ENCODE measurements at regions not wholly inside any gene's neighbourhood (a gene's known extent, or its start where the extent isn't known, plus 50 kb on each side); places are given as distances from the start of the nearest gene placed in this dataset.

- Mint-ChIP-seq H3K4me1 (peaks cover 0 to 2% of the 10 kb centered on the region in 2 experiments; a peak in 2 of 4 replicates), H3K9me3 (no peaks in the 10 kb centered on the region), H3K27ac (no peak overlapping the region), H3K27me3 (ENCODE audit: low read depth) (no peaks in the 10 kb centered on the region), H3K36me3 (ENCODE audit: insufficient read depth in 1 of 3, low read depth in 3 of 3) (no peaks in the 10 kb centered on the region), H3K4me3 (no peak overlapping the region)
- no peak overlapping the region for H4K91ac ChIP-seq (ENCODE audit: insufficient read length, low read depth, low read length)
- no peak overlapping the region for H2BK12ac ChIP-seq (ENCODE audit: insufficient read length, low read depth, low read length)
- H3K4me1 ChIP-seq (ENCODE audit: insufficient read depth, low read length) = no peaks in the 10 kb centered on the region; the same call in 1 of the 2 replicates
- no peak overlapping the region for H3K4ac ChIP-seq (ENCODE audit: low read depth, low read length)
- no peak overlapping the region for H2AFZ ChIP-seq (ENCODE audit: low read length)
- no peak overlapping the region for H4K5ac ChIP-seq (ENCODE audit: insufficient read length, low read depth, low read length)
- no peak for TF ChIP-seq CTCF (conservative IDR thresholded peaks at IDR 0.05)
- no peak overlapping the region for H4K8ac ChIP-seq (replicated peaks; ENCODE audit: insufficient read length, low read depth, low read length)
- H2BK5ac ChIP-seq (ENCODE audit: insufficient read length, low read length) = no peak overlapping the region
- no peak overlapping the region for H3K9ac ChIP-seq (ENCODE audit: extremely low read depth, insufficient read length, low read length)
- no peak overlapping the region for H3K14ac ChIP-seq (ENCODE audit: insufficient read depth, low read length)
- H3K27me3 ChIP-seq (ENCODE audit: insufficient read depth, low read length) = no peaks in the 10 kb centered on the region
- no peaks in the 10 kb centered on the region for H3K23me2 ChIP-seq (ENCODE audit: insufficient read length, low read depth, low read length, poor library complexity, severe bottlenecking)
- no peak for DNase-seq
- no peak overlapping the region for H3K56ac ChIP-seq (ENCODE audit: insufficient read length, low read depth, low read length)
- no CpG with 5 or more reads among the region's 1 CpG for WGBS (ENCODE audit: extremely low coverage, insufficient read length, low lambda C conversion rate)
- H3K23ac ChIP-seq (ENCODE audit: insufficient read length, low read depth, low read length) = no peak overlapping the region
- no peak overlapping the region for H2BK20ac ChIP-seq (ENCODE audit: low read depth, low read length, poor library complexity, severe bottlenecking)
- no peaks in the 10 kb centered on the region for H3K79me2 ChIP-seq (ENCODE audit: insufficient read depth, low read length)
- H3K18ac ChIP-seq (ENCODE audit: insufficient read length, low read depth, low read length) = no peak overlapping the region
- no peaks in the 10 kb centered on the region for H3K9me3 ChIP-seq (ENCODE audit: control insufficient read depth, low read depth, low read length)
- H3K79me1 ChIP-seq (ENCODE audit: insufficient read depth, low read depth, low read length, poor library complexity, severe bottlenecking) = no peaks in the 10 kb centered on the region
- H2AK5ac ChIP-seq (ENCODE audit: insufficient read length, low read length) = no peak overlapping the region
- no peaks in the 10 kb centered on the region for H4K20me1 ChIP-seq (ENCODE audit: control insufficient read depth, insufficient read depth, insufficient read length)
- H2BK120ac ChIP-seq (ENCODE audit: low read depth, low read length, poor library complexity, severe bottlenecking) = no peak overlapping the region
- no peak overlapping the region for H3K4me2 ChIP-seq (ENCODE audit: insufficient read depth, insufficient read length, low read length)
- no peak overlapping the region for H3T11ph ChIP-seq (ENCODE audit: low read length)
- H3K27ac ChIP-seq (ENCODE audit: insufficient read length, low read depth, low read length) = no peak overlapping the region
- H2BK15ac ChIP-seq (ENCODE audit: low read depth, low read length) = no peak overlapping the region
Measured at GRCh38 chr4:23327120-23327519, 562.7 kb downstream of the PPARGC1A start.
